GM18519 (cell line): ENCODE measurements at regions not wholly inside any gene's neighbourhood (a gene's known extent, or its start where the extent isn't known, plus 50 kb on each side); places are given as distances from the start of the nearest gene placed in this dataset.

Experiments used
- ATAC-seq: cut with Tn5 transposase; IDR thresholded peaks from one replicate; pipeline ENCODE4 v1.9.1; 2021; ENCODE audit warnings: mild to moderate bottlenecking, moderate library complexity; ENCODE audit not compliant: unreplicated experiment, low FRiP score

- ATAC-seq: no peak
These were observed 335.3 kb upstream of the KLF6 start for GRCh38 chr10:4120096-4120853.

- ATAC-seq: no peak
These were observed 334.1 kb upstream of the KLF6 start for GRCh38 chr10:4119107-4119506.

- ATAC-seq: no peak
These were observed 332.6 kb upstream of the KLF6 start for GRCh38 chr10:4117604-4118003.

GRCh38 chr10:4111643-4112042 is 326.6 kb upstream of the KLF6 start:
- no peak for ATAC-seq

- ATAC-seq: no peak
These were observed 324.5 kb upstream of the KLF6 start for GRCh38 chr10:4109469-4109868.

GRCh38 chr10:4108693-4109092 is 323.7 kb upstream of the KLF6 start:
- no peak for ATAC-seq

- no peak for ATAC-seq
These were observed 322.4 kb upstream of the KLF6 start for GRCh38 chr10:4107285-4107851.

GRCh38 chr10:4103603-4104002 is 318.6 kb upstream of the KLF6 start:
- ATAC-seq: no peak

GRCh38 chr10:4102802-4103344 is 317.9 kb upstream of the KLF6 start:
- no peak for ATAC-seq

GRCh38 chr10:4101918-4102654 is 317.1 kb upstream of the KLF6 start:
- ATAC-seq: no peak

GRCh38 chr10:4100380-4100779 is 315.4 kb upstream of the KLF6 start:
- ATAC-seq: no peak

GRCh38 chr10:4099202-4099601 is 314.2 kb upstream of the KLF6 start:
- no peak for ATAC-seq

GRCh38 chr10:4095166-4095917 is 310.3 kb upstream of the KLF6 start:
- ATAC-seq: no peak

GRCh38 chr10:4094751-4095150 is 309.7 kb upstream of the KLF6 start:
- ATAC-seq: no peak

GRCh38 chr10:4093438-4093837 is 308.4 kb upstream of the KLF6 start:
- ATAC-seq: no peak

- no peak for ATAC-seq
These were observed 303.5 kb upstream of the KLF6 start for GRCh38 chr10:4088354-4089066.

- no peak for ATAC-seq
These were observed 301.3 kb upstream of the KLF6 start for GRCh38 chr10:4086131-4086898.

- no peak for ATAC-seq
These were observed 298.5 kb upstream of the KLF6 start for GRCh38 chr10:4083509-4084003.

- no peak for ATAC-seq
These were observed 297.9 kb upstream of the KLF6 start for GRCh38 chr10:4082861-4083260.
